DMS153 treated with DMSO at 0.1 percent for 48 hours (cell line): ENCODE measurements at regions not wholly inside any gene's neighbourhood (a gene's known extent, or its start where the extent isn't known, plus 50 kb on each side); places are given as distances from the start of the nearest gene placed in this dataset.

ENCODE experiments used
- DNase-seq: peaks from one replicate; lab custom pipeline; 2025; ENCODE audit not compliant: unreplicated experiment; lab: John Stamatoyannopoulos, UW

DNA sequence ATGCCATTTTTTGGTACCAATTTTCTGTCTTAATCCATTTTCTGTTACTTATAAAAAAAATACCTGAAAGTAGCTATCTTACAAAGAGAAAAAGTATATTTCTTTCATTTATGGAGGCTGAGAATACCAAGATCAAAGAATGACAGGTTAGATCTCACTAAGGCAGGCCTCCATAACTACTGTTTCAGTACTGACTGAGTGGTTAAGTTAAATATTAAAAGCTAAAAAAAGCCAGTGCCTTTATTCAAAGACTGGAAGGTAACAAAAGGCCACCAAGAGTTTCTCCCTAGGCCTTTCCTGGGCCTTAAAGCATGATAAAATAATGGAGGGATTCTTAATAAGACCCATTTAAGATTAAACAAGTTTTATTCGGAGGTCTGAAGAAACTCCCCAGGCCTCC, 687.7 kb upstream of the ADGRL4 start:
- no peak for DNase-seq

DNA sequence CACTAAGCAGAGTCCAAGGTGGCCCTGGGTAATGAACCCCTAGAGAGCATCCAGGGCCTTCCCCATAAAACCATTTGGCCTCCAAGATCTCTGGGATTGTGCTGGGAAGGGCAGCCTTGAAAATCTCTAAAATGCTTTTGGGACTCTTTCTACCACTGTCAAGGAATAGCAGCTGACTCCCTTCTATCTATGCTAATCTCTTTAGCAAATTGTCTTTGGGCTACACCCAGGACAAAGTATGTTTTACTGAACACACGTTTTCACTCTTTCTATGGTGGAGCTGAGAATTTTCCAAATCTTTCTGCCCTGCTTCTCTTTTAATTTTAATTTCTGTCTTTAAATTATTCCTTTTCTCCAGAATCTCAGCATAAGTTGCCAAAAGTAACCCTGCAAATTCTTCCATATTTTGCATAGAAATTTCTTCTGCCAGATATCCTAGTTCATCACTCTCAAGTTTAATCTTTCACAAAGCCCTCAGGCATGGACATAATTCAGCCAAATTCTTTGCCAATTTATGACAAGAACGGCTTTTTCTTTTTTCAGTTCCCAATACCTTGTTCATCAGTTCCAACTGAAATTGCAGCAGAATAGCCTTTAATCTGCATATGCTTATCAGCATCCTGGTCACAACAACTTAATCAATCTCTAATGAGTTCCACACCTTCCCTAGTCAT, 687.0 kb upstream of the ADGRL4 start:
- no peak for DNase-seq

DNA sequence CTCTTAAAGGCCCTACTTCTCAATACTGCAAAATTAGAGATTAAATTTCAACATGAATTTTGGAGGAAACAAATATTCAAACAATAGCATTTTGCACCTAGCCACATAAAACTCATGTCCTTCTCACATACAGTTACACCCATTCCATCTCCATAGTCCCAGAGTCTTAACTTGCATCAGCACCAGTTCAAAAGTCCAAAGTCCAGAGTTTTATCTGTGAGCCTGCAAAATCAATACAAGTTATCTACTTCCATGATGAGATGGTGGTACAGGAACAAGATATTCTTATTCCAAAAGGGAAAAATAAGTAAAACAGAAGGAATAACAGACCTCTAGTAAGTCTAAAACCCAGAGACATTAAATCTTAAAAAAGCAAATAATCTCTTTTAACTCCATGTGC, 686.0 kb upstream of the ADGRL4 start:
- DNase-seq = no peak

DNA sequence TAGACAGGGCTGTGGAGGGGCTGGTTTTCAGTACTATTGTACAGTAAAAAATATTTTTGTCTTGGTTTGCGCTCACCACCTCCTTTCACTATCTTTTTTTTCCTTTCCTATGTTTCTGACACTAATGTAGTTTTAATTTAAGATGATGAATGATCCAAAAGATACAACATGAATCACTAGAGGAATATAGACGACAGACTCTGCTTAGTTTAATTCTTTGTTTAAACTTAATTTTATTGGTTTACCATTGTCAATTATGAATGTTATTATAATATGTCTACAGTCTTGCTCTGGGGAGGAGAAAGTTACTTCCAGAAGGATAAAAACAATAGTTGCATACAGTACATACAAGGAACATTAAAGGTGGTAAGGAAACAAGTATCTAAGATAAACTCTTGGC, 682.4 kb upstream of the ADGRL4 start:
- DNase-seq = no peak

DNA sequence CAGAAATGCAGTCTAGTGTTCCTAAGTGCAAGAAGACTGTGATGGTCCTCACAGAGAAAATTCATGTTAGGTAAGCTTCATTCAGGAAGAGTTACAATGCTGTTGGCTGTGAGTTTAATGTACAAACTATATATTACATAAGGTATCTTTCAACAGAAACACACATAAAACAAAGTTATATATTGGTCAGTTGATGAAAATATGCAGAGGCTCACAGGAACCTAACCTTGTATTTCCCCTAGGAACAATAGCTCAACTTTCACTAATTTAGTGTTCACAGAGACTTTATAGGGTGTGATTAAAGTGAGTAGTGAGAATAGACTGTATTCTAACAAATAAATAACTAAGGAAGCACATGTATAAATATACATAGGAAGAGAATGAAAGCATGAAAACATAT, 676.9 kb upstream of the ADGRL4 start:
- no peak for DNase-seq

DNA sequence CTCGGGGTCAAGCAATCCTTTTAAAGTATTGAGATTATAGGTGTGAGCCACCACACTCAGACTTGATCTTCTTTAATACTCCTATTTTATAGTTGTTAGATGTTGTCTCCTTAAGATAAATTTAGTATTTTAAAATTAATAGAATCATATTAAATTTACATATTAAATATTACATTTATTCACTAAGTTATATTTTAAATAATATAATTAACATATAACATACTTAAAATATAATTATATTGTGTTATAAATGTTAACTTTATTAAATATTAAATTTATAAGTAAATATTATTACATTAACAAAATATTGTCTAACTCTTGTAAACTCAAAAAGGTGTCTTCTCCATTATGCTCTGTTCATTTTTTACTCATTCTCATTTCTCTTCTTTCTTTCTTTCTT, 675.9 kb upstream of the ADGRL4 start:
- no peak for DNase-seq

DNA sequence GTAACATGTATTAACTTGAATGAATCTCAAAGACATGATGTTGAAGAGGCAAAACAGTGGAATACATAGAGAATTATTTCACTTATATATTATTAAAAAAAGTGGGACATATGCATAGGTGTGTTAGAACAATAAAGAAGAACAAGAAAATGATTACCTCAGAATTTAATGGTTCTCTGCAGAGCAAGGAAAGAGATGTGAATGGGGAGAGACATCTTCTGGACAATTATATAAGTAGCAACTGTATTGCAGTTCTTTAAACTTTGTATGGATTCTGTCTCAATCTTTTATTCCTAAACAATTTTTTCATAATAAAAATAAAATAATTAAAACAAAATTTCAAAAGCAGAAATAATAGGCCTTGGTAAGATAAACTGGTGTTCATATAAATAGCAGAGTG, 674.9 kb upstream of the ADGRL4 start:
- no peak for DNase-seq

DNA sequence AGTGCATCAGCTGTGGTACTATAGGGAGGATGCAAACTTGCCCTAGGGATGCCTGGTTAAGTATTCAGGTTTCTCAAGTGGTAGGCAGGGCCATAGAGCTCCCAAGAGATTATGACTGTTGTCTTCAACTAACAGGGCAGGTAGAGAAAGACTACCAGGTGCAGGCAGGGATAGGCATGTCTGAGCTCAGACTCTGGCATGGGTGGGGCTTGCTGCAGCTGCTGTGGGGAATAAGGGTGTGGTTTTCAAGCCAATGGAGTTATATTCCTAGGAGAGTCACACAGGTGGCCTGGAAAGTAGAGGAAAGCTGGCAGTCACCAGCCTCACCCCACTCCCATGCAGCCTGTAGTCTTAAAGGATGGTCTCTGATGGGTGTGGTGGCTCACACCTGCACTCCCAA, 673.4 kb upstream of the ADGRL4 start:
- no peak for DNase-seq

DNA sequence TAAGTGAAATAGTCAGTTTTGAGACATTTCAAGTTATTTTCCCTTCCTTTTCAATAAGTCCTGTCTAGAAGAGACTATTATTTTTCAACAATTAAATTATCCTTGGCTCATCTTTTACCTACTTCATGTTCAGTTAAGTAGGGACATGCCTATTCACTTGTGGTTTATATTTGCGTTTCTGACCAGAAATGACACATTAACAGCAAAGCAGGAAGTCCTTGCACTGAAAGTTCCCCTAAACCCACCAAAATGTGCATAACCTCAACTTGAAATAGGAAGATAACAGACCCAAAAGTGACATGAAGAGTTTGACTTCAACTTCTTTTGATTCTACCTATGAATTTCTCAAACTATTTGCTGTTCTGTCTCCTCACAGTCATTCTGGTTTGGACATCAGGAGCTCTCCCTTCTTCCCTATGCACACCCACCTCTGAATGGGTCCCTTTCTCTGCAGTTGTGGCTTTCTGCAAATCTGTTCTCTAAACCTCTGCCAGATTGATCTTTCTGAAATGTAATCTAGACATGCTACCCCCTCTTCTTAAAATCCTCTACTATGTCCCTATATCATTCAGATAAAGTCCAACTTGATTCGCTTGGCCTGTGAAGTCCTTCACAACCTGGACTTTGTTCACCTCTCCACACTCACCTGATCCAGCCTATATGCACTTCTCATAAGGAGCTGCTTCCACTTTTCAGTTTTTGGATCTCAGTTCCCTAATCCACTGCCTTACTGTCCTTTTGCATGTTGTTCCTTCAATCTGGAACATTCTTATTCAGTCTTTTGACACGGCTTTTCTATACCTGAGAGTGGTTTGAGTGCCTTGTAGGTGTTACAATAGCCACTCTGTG, 661.5 kb upstream of the ADGRL4 start:
- no peak for DNase-seq

DNA sequence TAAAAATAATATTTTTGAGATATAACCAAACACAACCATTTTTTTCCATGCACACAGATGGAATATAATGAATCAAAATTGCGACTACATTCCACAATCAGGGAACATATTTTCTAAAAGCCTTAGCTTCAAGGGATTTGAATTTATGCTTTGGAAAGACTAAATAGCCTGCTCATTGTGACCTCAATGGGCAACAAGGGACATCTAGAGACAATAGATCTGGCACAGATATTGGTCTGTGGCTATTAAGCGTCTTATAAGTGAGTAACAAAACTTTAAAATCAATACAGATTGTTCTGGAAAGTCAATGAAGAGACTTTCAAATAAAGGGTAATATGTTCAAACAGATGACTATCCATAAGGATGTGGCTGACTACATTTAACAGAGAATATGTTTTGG, 660.6 kb upstream of the ADGRL4 start:
- no peak for DNase-seq

DNA sequence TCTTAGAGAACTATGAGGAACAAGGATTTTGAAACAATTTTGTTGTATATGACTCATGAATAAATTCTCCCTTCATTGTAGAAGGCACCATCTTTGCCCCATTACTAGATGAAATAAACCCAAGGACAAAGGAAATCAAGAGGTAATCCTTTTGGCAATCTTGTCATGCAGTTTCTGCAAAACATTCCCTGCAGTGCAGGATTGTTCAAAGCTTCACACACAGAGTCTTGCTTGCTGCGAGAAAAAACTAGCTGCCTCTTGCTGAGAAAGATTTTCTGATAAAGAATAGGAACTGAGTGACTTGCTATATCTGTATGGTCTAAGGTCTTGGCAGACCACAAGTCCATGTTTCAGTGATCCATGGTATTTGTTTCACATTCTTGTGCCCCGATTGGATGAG, 657.4 kb upstream of the ADGRL4 start:
- DNase-seq = no peak

DNA sequence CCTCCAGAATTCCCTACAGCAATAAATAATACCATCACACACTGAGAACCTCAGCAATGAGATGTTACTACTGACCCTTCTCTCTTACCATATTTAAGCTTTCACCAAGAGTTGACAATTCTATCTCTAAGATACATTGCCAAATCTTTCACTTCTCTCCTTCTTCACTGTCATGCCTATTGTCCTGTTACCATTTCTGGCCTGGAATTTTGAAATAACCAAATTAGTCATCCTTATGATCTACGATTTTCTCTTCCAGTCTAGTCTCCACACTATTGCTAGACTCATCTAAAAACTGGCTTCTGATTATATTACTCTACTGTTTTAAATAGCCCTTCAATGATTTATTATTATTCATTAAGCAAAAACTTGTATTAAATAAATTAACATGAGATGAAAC, 656.1 kb upstream of the ADGRL4 start:
- no peak for DNase-seq

DNA sequence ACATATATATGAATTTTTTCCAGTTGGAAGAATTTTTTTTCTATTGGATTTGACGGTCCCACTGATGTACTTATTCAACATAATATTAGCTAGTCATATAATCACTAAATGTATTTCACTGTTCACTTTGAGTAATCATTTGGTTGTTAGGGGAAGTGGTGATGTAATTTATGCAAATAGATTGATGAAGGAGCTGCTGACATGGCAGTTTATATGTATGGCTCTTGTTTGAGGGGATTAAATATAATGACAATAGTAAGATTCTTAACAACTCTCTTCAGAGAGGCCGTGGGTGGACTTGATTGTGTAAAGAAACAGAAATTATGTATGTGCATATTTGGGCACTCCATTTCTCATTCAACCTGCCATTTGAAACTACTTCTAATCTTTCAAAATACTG, 653.6 kb upstream of the ADGRL4 start:
- DNase-seq = no peak

DNA sequence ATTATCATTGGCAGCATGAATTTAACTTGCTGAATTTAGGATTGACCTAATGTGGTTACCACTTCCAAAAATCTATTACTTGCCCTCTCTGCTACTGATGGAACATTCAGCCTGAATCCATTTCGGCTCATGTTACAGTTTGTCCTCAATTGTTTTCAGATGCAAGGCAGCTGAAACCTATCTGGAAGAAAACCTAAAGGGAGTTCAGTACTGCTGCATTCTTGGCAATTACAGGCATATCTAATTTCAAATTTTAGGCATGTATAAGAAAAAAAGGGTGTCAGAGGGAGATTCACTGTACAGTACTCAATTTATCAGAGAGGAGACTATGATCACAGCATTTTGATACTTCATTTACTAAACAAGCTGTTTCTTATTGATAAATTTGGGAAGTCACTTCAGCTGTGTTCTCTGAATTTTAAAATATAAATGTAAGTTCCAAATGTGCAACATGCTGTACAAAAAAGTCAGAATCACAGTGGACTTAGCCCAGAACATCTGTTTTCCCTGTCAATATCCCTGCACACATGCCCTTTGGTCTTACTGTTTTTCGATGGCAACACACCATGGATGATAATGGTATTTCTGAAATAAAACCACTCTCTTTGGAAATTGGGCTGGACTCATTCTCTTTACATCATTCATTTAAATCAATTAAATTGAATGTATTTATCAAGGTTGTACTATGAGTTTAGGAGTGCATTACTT, 651.6 kb upstream of the ADGRL4 start:
- no peak for DNase-seq

DNA sequence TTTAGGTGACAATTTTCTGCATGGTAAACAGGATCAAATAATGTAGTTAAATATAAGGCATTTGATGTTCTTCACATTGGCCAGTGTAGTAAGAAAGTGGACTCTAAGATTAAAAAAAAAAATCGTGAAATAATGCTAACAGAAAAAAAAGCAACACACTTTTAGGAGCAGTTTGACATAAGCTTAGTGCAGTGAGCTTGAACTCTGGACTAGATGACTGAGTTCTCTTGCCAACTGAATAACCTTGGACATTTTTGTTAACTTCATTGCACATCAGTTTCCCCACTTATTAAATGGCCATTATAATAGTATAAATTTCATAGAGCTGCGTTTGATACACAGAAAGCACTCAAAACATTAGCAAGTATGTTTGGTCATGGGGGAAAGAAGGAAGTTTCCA, 649.3 kb upstream of the ADGRL4 start:
- no peak for DNase-seq

DNA sequence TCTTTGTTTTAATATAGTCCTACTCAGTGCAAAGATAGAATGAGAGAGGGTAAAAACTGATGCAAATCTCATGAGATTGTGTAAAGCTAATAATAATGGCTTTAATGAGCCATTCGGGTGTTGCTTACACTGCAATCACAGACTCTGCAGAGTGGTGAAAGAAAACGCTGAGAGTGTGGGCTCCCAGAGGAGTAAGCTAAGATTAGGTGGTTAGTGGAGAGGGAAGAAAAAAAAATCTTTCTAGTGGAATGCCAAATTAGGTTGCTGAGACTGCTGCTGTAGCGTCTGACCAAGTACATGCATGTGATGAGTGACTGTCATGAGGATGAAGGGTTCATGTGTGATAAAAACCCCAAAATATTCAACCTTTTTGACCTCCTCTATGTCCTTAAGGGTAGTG, 645.9 kb upstream of the ADGRL4 start:
- no peak for DNase-seq

DNA sequence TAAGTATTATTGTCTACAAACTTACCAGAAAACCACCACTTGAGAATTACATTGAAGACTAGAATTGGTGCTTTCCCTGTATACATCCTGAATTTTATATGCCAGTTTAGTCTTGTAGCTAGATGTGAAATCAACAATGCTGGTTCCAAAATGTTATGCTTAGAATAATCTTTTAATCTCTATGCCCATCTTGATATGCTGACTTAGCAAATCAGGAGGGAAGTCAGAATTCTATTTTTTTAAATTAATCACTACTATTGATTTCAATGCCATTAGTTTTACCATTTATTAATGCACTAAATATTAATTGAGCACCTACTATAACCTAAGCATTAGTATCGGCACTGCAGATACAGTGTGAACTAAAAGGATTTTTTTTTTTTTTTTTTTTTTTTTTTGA, 641.6 kb upstream of the ADGRL4 start:
- DNase-seq = no peak

DNA sequence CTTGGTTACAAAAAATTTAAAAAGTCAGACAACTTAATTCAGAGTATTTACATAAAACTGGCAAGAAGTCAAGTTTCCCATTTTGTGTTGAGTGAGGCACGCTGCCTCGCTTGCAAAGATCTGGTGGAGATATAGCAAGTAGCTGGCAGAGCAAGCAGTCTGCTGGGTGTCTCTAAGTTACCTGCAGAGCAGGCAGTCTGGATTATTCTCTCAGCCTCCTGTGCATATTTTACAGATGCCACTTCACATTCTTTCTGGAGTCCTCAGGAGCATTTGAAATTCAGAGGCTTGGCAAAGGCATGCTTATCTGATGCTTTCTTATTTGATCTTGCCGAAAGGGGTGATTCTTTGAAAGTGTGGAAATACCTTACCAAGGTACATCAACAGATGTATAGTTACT, 640.4 kb upstream of the ADGRL4 start:
- DNase-seq = no peak

DNA sequence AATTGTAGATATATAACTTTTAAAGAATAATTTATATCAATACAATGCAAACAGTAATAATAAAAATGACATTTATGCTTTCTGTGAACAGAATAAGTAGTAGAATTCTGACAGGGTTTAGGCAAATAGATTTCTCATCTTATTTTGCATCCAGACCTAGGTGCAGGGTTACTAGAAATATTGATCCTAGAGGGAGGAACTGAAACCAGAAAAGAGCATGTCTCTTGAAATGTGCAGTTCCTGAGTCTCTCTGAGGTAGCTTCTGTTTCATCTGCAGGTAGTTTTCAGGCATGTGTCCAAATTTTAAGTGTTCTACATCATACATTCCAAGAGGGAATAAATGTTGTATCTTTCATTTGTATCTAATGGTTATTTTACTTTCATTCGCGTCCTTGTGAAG, 631.9 kb upstream of the ADGRL4 start:
- DNase-seq = no peak

DNA sequence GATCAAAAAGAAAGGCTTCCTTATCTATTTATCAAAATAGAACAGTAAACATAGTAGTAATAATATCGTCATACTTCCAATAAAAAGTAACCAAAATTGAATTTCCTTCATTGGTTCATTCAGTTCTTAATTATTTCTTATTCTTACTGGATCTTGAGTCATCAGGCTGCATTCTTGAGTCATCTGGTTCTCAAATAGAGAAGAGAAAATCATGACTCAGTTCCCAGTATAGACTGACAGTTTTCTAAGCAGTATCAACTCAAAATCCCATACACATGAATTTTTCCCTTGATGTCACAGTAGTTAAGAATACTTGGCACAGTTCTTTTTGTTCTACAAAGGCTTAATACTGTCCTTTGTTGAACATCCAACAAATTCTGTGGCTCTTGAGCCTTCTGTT, 626.9 kb upstream of the ADGRL4 start:
- no peak for DNase-seq

DNA sequence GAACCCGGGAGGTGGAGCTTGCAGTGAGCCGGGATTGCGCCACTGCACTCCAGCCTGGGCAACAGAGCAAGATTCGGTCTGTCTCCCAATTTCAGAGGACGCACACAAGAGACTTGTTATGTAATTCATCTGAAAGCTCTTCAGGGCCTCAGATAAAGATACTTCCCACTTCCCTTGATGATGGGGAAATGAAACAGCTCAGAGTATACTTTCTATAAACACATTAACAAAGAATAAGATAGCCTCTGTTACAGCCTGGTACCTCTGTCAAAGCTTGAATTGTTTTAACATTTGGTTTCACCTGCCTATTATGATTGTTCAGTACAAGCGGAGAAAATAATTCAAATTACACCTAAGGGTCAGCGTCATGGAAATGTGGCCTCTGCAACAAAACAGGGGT, 622.9 kb upstream of the ADGRL4 start:
- no peak for DNase-seq

DNA sequence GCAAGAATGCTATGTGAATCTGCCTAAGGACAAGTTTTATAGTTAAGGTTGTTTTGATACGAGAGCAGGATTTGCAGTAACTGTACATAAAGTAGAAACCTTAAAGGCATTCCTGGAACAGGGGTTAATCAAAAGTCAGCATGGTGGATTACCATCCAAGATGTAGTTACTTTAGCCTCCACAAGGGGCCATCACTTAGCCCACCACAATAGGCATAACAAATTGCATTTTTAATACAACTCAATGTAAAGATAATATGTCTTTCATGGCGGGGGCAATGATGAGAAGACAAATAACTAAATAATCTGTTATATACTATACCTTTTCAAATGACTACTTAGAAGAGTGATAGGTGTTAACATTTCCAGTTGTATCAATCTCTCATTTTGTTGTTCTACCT, 611.2 kb upstream of the ADGRL4 start:
- no peak for DNase-seq
